ENCODE measurements at regions not wholly inside any gene's neighbourhood (a gene's known extent, or its start where the extent isn't known, plus 50 kb on each side); places are given as distances from the start of the nearest gene placed in this dataset.

- TF ChIP-seq CTCF (IDR thresholded peaks at IDR 0.05) = no peak
- no peak for TF ChIP-seq POLR2A (IDR thresholded peaks at IDR 0.05)
- no peak for TF ChIP-seq EP300 (IDR thresholded peaks at IDR 0.05)
Observed at GRCh38 chr2:181787310-181788048, 104.1 kb upstream of the ITPRID2 start.

Data from tibial nerve (tissue), 4 donors.